DND-41 (cell line): ENCODE measurements at regions not wholly inside any gene's neighbourhood (a gene's known extent, or its start where the extent isn't known, plus 50 kb on each side); places are given as distances from the start of the nearest gene placed in this dataset.

Experiments used
- CTCF ChIP-seq: IDR thresholded peaks from 2 replicates; pipeline ENCODE4 v1.5.1; 2012; ENCODE audit warnings: borderline replicate concordance, low read length, moderate library complexity, mild to moderate bottlenecking; ENCODE audit not compliant: poor library complexity, severe bottlenecking; ENCODE audit errors: extremely low read depth
- EZH2 ChIP-seq: IDR thresholded peaks from 3 replicates; pipeline ENCODE4 v1.6.1; 2012; ENCODE audit warnings: borderline replicate concordance, low read depth, mild to moderate bottlenecking, moderate library complexity, low read length, inconsistent platforms; ENCODE audit not compliant: severe bottlenecking

- no peak for TF ChIP-seq CTCF
- TF ChIP-seq EZH2, result no peak
Observed at GRCh38 chr18:33870059-33870458, 292.0 kb downstream of the ASXL3 start.
